Gastroesophageal sphincter (tissue), 4 donors: ENCODE measurements at regions not wholly inside any gene's neighbourhood (a gene's known extent, or its start where the extent isn't known, plus 50 kb on each side); places are given as distances from the start of the nearest gene placed in this dataset.

Experiments used
- ATAC-seq: fragments of 150-250 bp; one replicate; pipeline ENCODE4 v1.9.1; 2016; ENCODE audit warnings: mild to moderate bottlenecking, moderate library complexity
- H3K27ac ChIP-seq, 4 donors: fragments of 200-600 bp; sonication (generic) in 3 of 4; 1 replicate in 3 of 4; 2 replicates in 1 of 4; pipeline ENCODE4 v1.5.1; 2016 to 2019
- H3K27me3 ChIP-seq: fragments of 200-600 bp; sonication (generic); one replicate; pipeline ENCODE4 v1.5.1; 2019
- H3K36me3 ChIP-seq, 2 donors: fragments of 200-600 bp; sonication (generic); one replicate each; pipeline ENCODE4 v1.5.1; 2019; ENCODE audit warnings: control low read depth in 1 of 2
- H3K4me1 ChIP-seq, 3 donors: fragments of 200-600 bp; sonication (generic); 1 replicate in 2 of 3; 2 replicates in 1 of 3; pipeline ENCODE4 v1.5.1; 2016 to 2019; ENCODE audit warnings: control low read depth in 2 of 3
- H3K4me3 ChIP-seq, 2 donors: fragments of 200-600 bp; sonication (generic); one replicate each; pipeline ENCODE4 v1.5.1; 2019; ENCODE audit warnings: mild to moderate bottlenecking in 1 of 2, moderate library complexity in 1 of 2
- H3K9me3 ChIP-seq, 3 donors: fragments of 200-600 bp; sonication (generic); one replicate each; pipeline ENCODE4 v1.5.1; 2017 to 2019; ENCODE audit warnings: control low read depth in 2 of 3
- EP300 ChIP-seq: sonication (generic); formaldehyde crosslinking; IDR thresholded peaks from one replicate; pipeline ENCODE4 v1.6.1; 2017; ENCODE audit warnings: antibody characterized with exemption, mild to moderate bottlenecking
- POLR2A ChIP-seq, 2 donors: fragments of 450-650 bp; IDR thresholded peaks; one replicate each; pipeline ENCODE4 v1.6.1; 2017; ENCODE audit warnings: antibody characterized with exemption in 2 of 2, mild to moderate bottlenecking in 2 of 2, moderate library complexity in 1 of 2
- POLR2AphosphoS5 ChIP-seq: sonication (generic); formaldehyde crosslinking; IDR thresholded peaks from one replicate; pipeline ENCODE4 v1.6.1; 2017; ENCODE audit warnings: antibody characterized with exemption
- WGBS, 2 donors: methylation state at CpG; one replicate each; pipeline ENCODE4 v1.1.5; 2018; ENCODE audit warnings: low coverage in 1 of 2; 5-methylcytosine and 5-hydroxymethylcytosine counted together
- TF ChIP-seq, protein P1 (sequence below), 4 experiments: fragments of 200-600 bp in 2 of 4; fragments of 450-650 bp in 2 of 4; sonication (generic) in 1 of 4; IDR thresholded peaks; one replicate each; pipeline ENCODE4 v1.5.1; 2017 to 2019; ENCODE audit warnings: antibody characterized with exemption in 4 of 4, mild to moderate bottlenecking in 2 of 4, moderate library complexity in 2 of 4

DNA sequence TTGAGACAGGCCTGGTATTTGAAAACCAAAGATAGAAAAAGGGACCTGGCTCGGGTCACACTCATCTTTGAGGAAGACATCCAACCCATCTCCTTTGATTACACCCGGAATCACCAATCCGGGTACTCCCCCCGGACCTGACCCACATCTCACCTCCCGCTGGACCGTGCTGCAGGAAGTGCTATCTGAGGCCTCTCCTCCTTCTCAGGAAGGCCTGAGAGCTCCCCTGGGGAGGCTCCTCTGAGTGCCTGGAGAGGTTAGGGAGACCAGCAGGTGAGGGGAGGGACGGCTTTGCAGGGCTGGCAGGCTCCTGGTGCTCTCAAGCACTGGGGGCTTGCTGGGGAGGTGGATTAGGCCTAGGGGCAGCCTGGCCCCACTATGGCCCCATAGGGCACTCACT is 170.9 kb downstream of the ACKR3 start:
- Histone ChIP-seq H3K27me3 (peaks cover 6% of the 10 kb centered on the region), H3K27ac (no peak overlapping the region), H3K36me3 (no peaks in the 10 kb centered on the region), H3K4me1 (peaks cover 0 to 2% (median 1%) of the 10 kb centered on the region in 3 donors), H3K9me3 (no peaks in the 10 kb centered on the region), H3K4me3 (no peak overlapping the region)
- ATAC-seq, result no peak
- no peak for TF ChIP-seq POLR2A (IDR thresholded peaks at IDR 0.05)
- no peak for TF ChIP-seq EP300
- no peak for TF ChIP-seq POLR2AphosphoS5
- TF ChIP-seq, protein P1, sequence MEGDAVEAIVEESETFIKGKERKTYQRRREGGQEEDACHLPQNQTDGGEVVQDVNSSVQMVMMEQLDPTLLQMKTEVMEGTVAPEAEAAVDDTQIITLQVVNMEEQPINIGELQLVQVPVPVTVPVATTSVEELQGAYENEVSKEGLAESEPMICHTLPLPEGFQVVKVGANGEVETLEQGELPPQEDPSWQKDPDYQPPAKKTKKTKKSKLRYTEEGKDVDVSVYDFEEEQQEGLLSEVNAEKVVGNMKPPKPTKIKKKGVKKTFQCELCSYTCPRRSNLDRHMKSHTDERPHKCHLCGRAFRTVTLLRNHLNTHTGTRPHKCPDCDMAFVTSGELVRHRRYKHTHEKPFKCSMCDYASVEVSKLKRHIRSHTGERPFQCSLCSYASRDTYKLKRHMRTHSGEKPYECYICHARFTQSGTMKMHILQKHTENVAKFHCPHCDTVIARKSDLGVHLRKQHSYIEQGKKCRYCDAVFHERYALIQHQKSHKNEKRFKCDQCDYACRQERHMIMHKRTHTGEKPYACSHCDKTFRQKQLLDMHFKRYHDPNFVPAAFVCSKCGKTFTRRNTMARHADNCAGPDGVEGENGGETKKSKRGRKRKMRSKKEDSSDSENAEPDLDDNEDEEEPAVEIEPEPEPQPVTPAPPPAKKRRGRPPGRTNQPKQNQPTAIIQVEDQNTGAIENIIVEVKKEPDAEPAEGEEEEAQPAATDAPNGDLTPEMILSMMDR (IDR thresholded peaks at IDR 0.05), result no peak
- WGBS, 2 donors, result 54 to 77% methylated on average over 3 of the region's 7 CpGs

DNA sequence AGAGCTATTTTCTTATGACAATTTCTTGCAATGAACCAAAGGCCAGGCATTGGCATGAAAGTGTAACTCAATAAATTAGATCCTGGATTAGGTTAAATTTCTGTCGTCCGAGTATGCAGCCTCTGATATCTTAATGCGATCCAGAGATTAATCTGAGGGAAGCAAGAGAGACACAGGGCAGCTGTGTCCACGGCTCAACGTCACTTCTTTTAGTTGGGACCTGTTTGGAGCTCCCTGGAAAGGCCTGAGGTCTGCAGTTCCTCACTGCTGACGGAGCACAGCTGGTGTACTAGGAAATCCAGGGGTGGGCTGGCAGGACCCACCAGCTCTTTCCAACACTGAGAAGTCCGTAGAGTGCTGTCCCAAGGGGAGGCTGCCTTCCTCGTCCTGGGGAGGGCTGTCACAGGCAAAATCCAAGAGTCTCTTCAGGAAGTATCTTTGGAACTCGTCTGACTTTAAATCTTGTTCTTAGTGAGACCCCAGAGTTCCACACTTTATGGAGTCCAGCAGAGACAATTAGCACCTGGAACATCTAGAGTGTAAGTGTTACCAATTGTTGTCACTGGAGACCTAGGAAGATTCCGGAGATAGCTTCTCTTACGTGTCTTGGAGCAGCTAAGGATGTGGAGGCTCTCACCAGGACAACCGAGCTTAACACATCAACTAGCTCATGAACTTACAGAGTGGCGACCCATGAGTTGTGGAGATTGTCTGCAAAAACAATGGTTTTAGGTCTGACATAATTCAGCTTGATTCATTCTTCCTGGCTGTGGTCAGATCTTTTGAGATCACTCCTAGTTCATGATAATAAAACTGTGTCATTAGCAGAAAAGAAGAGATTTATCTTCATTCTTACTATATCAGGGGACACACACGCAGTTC is 173.7 kb downstream of the ACKR3 start:
- H3K4me3 ChIP-seq, result no peak overlapping the region
- H3K4me1 ChIP-seq, result peaks cover 0 to 11% (median 2%) of the 10 kb centered on the region in 3 donors
- 55 to 77% methylated on average over 10 to 12 of the region's 14 CpGs for WGBS, 2 donors
- TF ChIP-seq, protein P1 (IDR thresholded peaks at IDR 0.05), result no peak
- no peak for TF ChIP-seq POLR2A (IDR thresholded peaks at IDR 0.05)
- TF ChIP-seq EP300, result no peak
- TF ChIP-seq POLR2AphosphoS5, result no peak
- H3K9me3 ChIP-seq, result no peaks in the 10 kb centered on the region
- peak overlapping the region in 2 of 4 donors; percentile 15 to 21 for H3K27ac ChIP-seq
- no peaks in the 10 kb centered on the region for H3K27me3 ChIP-seq
- no peaks in the 10 kb centered on the region for H3K36me3 ChIP-seq
- ATAC-seq, result no peak

DNA sequence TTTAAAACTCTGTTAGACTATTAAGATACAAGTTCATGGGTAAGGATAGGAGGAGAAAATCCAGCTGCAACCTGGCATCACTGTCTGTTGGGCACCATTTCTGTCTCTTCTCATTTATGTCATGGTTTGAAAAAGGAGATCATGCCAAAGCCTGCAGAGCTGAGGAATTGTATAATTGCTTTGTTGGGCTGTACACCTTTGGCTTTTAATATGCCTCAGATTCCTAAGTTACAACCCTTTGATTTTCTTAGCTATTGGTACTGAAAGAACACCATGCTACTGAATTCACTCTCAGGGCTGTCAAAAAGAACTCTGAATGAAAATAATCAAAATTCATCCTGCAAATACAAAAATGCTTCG is 174.3 kb downstream of the ACKR3 start:
- Histone ChIP-seq H3K4me3 (no peak overlapping the region), H3K36me3 (no peaks in the 10 kb centered on the region), H3K27ac (peak overlapping the region in 1 of 4 donors; percentile 21), H3K4me1 (peaks cover 0 to 15% (median 4%) of the 10 kb centered on the region in 3 donors), H3K9me3 (no peaks in the 10 kb centered on the region), H3K27me3 (no peaks in the 10 kb centered on the region)
- TF ChIP-seq POLR2AphosphoS5 (no peak), POLR2A (IDR thresholded peaks at IDR 0.05) (no peak), EP300 (no peak)
- TF ChIP-seq, protein P1 (IDR thresholded peaks at IDR 0.05), result no peak
- ATAC-seq, result no peak
- WGBS, 2 donors, result 17 to 65% methylated on average over 1 of the region's 1 CpG

DNA sequence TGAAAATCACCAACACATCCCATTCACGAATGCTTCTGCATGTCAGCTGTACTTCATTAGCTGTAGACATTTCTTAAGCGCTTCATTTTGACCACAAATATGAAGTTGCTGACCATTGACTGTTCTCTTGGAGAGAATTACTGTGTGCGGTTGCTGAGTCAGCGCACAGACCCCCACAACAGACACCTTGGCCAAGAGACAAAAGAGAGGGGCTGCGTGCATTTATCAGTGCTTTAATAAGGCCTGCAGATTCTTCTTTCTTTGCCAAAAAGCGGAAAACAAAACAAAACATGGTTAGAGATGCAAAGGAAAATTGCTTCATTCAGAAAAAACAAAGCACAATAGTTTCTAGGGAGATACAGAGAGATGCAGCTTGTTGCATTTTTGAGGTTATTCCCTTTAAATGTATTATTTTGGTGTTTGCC is 174.7 kb downstream of the ACKR3 start:
- Histone ChIP-seq H3K4me3 (no peak overlapping the region), H3K9me3 (no peaks in the 10 kb centered on the region), H3K36me3 (no peaks in the 10 kb centered on the region), H3K27me3 (no peaks in the 10 kb centered on the region), H3K27ac (peak overlapping the region in 1 of 4 donors; percentile 21), H3K4me1 (peaks cover 0 to 18% (median 6%) of the 10 kb centered on the region in 3 donors)
- TF ChIP-seq EP300 (no peak), POLR2AphosphoS5 (no peak), POLR2A (IDR thresholded peaks at IDR 0.05) (no peak)
- TF ChIP-seq, protein P1 (IDR thresholded peaks at IDR 0.05), result no peak
- no peak for ATAC-seq
- WGBS, 2 donors, result 63 to 64% methylated on average over 6 of the region's 6 CpGs

DNA sequence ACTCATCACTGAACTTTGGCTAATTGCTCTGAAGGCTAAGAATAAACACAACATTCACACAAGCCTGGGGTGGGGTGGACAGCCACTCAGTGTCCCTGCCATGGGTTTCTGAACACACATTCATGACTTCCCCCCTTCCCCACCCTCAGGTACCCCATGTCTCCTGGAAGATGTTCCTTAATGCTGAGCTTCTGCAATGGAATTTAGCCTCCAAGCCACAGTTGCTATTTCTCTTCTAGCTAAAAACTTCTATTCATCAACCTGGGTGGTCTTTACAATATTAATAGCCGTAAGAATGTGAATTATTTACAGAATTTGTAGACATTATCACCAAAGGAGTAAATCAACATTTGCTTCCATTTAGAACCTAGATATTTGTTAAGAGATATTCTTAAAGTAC is 175.1 kb downstream of the ACKR3 start:
- WGBS, 2 donors, result 76 to 100% methylated on average over 1 of the region's 1 CpG
- no peaks in the 10 kb centered on the region for H3K36me3 ChIP-seq
- TF ChIP-seq POLR2AphosphoS5, result no peak
- TF ChIP-seq, protein P1 (IDR thresholded peaks at IDR 0.05), result no peak
- no peak for TF ChIP-seq EP300
- no peak for TF ChIP-seq POLR2A (IDR thresholded peaks at IDR 0.05)
- no peaks in the 10 kb centered on the region for H3K27me3 ChIP-seq
- peaks cover 0 to 18% (median 6%) of the 10 kb centered on the region in 3 donors for H3K4me1 ChIP-seq
- H3K27ac ChIP-seq, result no peak overlapping the region
- H3K9me3 ChIP-seq, result no peaks in the 10 kb centered on the region
- H3K4me3 ChIP-seq, result no peak overlapping the region
- no peak for ATAC-seq
